GM10266 (cell line): ENCODE measurements at regions not wholly inside any gene's neighbourhood (a gene's known extent, or its start where the extent isn't known, plus 50 kb on each side); places are given as distances from the start of the nearest gene placed in this dataset.

Source experiments
- DNase-seq: peaks from one replicate; pipeline ENCODE4 v3.0.0; 2012; ENCODE audit errors: extremely low spot score
- TF ChIP-seq, protein P1 (sequence below): IDR thresholded peaks from 2 replicates; pipeline ENCODE4 v1.5.1; 2012; ENCODE audit warnings: mild to moderate bottlenecking, low read depth; ENCODE audit not compliant: control insufficient read depth, insufficient read depth; ENCODE audit errors: missing control alignments

DNA sequence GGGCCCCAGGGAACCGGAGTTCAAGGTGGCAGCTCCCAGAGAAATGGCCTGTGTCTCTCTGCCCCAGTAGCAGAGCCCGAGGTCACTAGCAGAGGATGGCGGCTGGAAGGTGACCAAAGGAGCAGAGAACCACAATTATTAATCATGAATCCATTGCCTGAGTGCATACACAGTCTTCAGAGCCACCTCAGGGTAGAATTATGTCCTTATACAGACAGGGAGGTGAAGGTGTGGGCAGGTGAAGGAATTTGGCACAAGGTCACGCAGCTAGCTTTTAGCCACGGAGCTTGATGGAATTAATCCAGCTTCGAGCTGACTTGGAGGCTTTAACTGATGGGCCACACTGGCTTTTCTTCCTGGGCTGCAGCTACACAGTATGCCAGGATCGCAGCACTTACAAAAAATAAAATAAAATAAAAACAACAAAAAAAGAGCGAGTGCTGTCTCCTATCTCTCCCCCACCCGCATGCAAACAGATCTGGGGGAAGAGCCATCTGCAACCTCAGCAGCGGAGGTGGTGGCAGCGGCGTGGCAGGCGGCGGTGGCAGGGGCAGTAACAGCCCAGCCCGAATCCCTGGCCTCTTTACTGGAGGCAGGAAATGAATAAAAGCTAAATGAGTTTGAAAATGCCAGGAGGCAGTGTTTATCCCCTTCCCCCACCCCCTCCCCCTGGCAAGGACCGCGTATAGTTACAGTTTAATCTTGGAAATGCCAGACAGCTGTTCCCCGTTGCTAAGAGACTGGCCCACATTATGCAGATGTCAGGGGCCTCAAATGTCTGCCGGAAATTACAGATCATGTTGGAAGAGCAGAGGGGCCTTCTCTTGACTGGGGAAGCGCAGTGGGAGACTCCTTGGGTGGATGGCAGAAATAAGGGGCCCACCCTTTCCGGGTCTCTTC is 93.5 kb downstream of the LRRC74A start:
- DNase-seq = no peak
- TF ChIP-seq, protein P1, sequence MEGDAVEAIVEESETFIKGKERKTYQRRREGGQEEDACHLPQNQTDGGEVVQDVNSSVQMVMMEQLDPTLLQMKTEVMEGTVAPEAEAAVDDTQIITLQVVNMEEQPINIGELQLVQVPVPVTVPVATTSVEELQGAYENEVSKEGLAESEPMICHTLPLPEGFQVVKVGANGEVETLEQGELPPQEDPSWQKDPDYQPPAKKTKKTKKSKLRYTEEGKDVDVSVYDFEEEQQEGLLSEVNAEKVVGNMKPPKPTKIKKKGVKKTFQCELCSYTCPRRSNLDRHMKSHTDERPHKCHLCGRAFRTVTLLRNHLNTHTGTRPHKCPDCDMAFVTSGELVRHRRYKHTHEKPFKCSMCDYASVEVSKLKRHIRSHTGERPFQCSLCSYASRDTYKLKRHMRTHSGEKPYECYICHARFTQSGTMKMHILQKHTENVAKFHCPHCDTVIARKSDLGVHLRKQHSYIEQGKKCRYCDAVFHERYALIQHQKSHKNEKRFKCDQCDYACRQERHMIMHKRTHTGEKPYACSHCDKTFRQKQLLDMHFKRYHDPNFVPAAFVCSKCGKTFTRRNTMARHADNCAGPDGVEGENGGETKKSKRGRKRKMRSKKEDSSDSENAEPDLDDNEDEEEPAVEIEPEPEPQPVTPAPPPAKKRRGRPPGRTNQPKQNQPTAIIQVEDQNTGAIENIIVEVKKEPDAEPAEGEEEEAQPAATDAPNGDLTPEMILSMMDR = no peak
